OCI-LY1 (cell line): ENCODE measurements at regions not wholly inside any gene's neighbourhood (a gene's known extent, or its start where the extent isn't known, plus 50 kb on each side); places are given as distances from the start of the nearest gene placed in this dataset.

Experiments used
- H2AFZ ChIP-seq: fragments of 200-600 bp; sonication (generic), shearing (Covaris generic); 2 replicates; pipeline ENCODE4 v1.6.0; 2014; ENCODE audit warnings: antibody characterized with exemption, mild to moderate bottlenecking, low read length
- H3F3A ChIP-seq: fragments of 200-600 bp; sonication (generic), shearing (Covaris generic); 2 replicates; pipeline ENCODE4 v1.6.0; 2014; ENCODE audit warnings: mild to moderate bottlenecking, antibody characterized with exemption, low read length, moderate library complexity; ENCODE audit not compliant: insufficient read depth
- H3K27ac ChIP-seq: fragments of 200-600 bp; sonication (generic); 2 replicates; pipeline ENCODE4 v1.5.1; 2014; ENCODE audit warnings: low read length, mixed run types, mild to moderate bottlenecking, low read depth; ENCODE audit not compliant: poor library complexity, severe bottlenecking
- H3K27me3 ChIP-seq: fragments of 200-600 bp; sonication (generic); 2 replicates; pipeline ENCODE4 v1.6.0; 2014; ENCODE audit warnings: antibody characterized with exemption, mild to moderate bottlenecking, low read length, moderate library complexity; ENCODE audit not compliant: insufficient read depth
- H3K36me3 ChIP-seq: fragments of 200-600 bp; sonication (generic); 2 replicates; pipeline ENCODE4 v1.6.1; 2014; ENCODE audit warnings: mild to moderate bottlenecking, antibody characterized with exemption, low read length, moderate library complexity, mixed read lengths; ENCODE audit not compliant: insufficient read depth
- H3K4me1 ChIP-seq: fragments of 200-600 bp; sonication (generic); 2 replicates; pipeline ENCODE4 v1.5.1; 2014; ENCODE audit warnings: mild to moderate bottlenecking, low read length, moderate library complexity; ENCODE audit not compliant: insufficient read depth, severe bottlenecking
- H3K4me2 ChIP-seq: fragments of 200-600 bp; sonication (generic), shearing (Covaris generic); 2 replicates; pipeline ENCODE4 v1.6.1; 2014; ENCODE audit warnings: low read length
- H3K4me3 ChIP-seq: fragments of 200-600 bp; sonication (generic); 2 replicates; pipeline ENCODE4 v1.5.1; 2014; ENCODE audit warnings: low read length, low read depth, mild to moderate bottlenecking, mixed read lengths; ENCODE audit not compliant: poor library complexity, severe bottlenecking
- H3K79me2 ChIP-seq: fragments of 200-600 bp; shearing (Covaris generic); 2 replicates; pipeline ENCODE4 v1.6.1; 2016; ENCODE audit warnings: mixed run types, low read length, mixed read lengths; ENCODE audit not compliant: insufficient read depth
- H3K9ac ChIP-seq: fragments of 200-600 bp; sonication (generic), shearing (Covaris generic); 2 replicates; pipeline ENCODE4 v1.6.1; 2014; ENCODE audit warnings: mild to moderate bottlenecking, low read length, mixed read lengths
- H3K9me2 ChIP-seq: fragments of 200-600 bp; sonication (generic), shearing (Covaris generic); 2 replicates; pipeline ENCODE4 v1.6.1; 2014; ENCODE audit warnings: low read depth, mild to moderate bottlenecking, low read length, mixed read lengths
- H3K9me3 ChIP-seq: fragments of 200-600 bp; shearing (Covaris generic); 2 replicates; pipeline ENCODE4 v1.6.1; 2014; ENCODE audit warnings: low read length, mixed read lengths
- H4K20me1 ChIP-seq: fragments of 200-600 bp; sonication (generic), shearing (Covaris generic); 2 replicates; pipeline ENCODE4 v1.6.0; 2016; ENCODE audit warnings: mild to moderate bottlenecking, low read length; ENCODE audit not compliant: insufficient read depth
- EZH2 ChIP-seq: fragments of 200-600 bp; sonication (generic), shearing (Covaris generic); IDR thresholded peaks from 2 replicates; pipeline ENCODE4 v1.8.0; 2017; ENCODE audit warnings: borderline replicate concordance, mixed run types, mild to moderate bottlenecking, antibody characterized with exemption, low read length, moderate library complexity, mixed read lengths
- TF ChIP-seq, protein P1 (sequence below): fragments of 200-600 bp; sonication (generic), shearing (Covaris generic); IDR thresholded peaks from 2 replicates; pipeline ENCODE4 v1.5.1; 2017; ENCODE audit warnings: mild to moderate bottlenecking, antibody characterized with exemption, low read length, moderate library complexity, mixed read lengths

DNA sequence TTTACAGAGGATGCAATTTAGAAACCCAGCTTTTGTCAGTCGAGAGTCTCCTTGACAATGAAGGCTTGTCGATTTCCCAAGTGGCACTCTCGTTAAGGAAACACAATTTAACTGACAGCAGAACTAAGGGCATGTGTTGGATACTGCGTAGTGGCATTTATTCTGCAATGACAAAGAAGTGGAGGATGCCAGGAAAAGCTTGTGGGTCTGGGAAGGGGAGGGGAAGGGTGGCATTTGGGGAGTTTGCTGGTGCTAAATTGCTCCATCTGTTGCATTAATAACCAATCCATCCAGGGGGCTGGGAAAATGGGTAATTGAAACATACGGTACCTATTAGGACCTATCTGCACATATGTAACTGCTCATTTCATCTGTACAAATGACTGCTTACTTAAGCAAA, 190.6 kb downstream of the NSG2 start:
- TF ChIP-seq, protein P1, sequence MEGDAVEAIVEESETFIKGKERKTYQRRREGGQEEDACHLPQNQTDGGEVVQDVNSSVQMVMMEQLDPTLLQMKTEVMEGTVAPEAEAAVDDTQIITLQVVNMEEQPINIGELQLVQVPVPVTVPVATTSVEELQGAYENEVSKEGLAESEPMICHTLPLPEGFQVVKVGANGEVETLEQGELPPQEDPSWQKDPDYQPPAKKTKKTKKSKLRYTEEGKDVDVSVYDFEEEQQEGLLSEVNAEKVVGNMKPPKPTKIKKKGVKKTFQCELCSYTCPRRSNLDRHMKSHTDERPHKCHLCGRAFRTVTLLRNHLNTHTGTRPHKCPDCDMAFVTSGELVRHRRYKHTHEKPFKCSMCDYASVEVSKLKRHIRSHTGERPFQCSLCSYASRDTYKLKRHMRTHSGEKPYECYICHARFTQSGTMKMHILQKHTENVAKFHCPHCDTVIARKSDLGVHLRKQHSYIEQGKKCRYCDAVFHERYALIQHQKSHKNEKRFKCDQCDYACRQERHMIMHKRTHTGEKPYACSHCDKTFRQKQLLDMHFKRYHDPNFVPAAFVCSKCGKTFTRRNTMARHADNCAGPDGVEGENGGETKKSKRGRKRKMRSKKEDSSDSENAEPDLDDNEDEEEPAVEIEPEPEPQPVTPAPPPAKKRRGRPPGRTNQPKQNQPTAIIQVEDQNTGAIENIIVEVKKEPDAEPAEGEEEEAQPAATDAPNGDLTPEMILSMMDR = no peak
- TF ChIP-seq EZH2 = no peak
- no peaks in the 10 kb centered on the region for H3K79me2 ChIP-seq
- no peaks in the 10 kb centered on the region for H3K9me2 ChIP-seq
- no peak overlapping the region for H3K9ac ChIP-seq
- no peaks in the 10 kb centered on the region for H4K20me1 ChIP-seq
- H3K27ac ChIP-seq = no peak overlapping the region
- H3K4me3 ChIP-seq = no peak overlapping the region
- peaks cover 3% of the 10 kb centered on the region; the same call in 1 of the 2 replicates for H3K27me3 ChIP-seq
- no peaks in the 10 kb centered on the region for H3K36me3 ChIP-seq
- H3F3A ChIP-seq = no peaks in the 10 kb centered on the region
- H2AFZ ChIP-seq = no peak overlapping the region
- H3K4me2 ChIP-seq = no peak overlapping the region
- H3K9me3 ChIP-seq = no peaks in the 10 kb centered on the region
- H3K4me1 ChIP-seq = no peaks in the 10 kb centered on the region

GRCh38 chr5:174239718-174240117, 194.2 kb downstream of the NSG2 start:
- Histone ChIP-seq H4K20me1 (no peaks in the 10 kb centered on the region), H3K79me2 (no peaks in the 10 kb centered on the region), H2AFZ (no peak overlapping the region), H3K27ac (no peak overlapping the region), H3K9me2 (no peaks in the 10 kb centered on the region), H3K36me3 (no peaks in the 10 kb centered on the region), H3K27me3 (peaks cover 3% of the 10 kb centered on the region; the same call in 1 of the 2 replicates), H3F3A (no peaks in the 10 kb centered on the region), H3K4me2 (no peak overlapping the region), H3K4me3 (no peak overlapping the region), H3K4me1 (no peaks in the 10 kb centered on the region), H3K9me3 (no peaks in the 10 kb centered on the region), H3K9ac (no peak overlapping the region)
- no peak for TF ChIP-seq EZH2
- TF ChIP-seq, protein P1 = no peak

- H3K79me2 ChIP-seq = no peaks in the 10 kb centered on the region
- H3K27me3 ChIP-seq = no peaks in the 10 kb centered on the region
- H3K9me2 ChIP-seq = no peaks in the 10 kb centered on the region
- no peaks in the 10 kb centered on the region for H4K20me1 ChIP-seq
- H3F3A ChIP-seq = no peaks in the 10 kb centered on the region
- H3K4me3 ChIP-seq = no peak overlapping the region
- H2AFZ ChIP-seq = no peak overlapping the region
- H3K9ac ChIP-seq = no peak overlapping the region
- no peaks in the 10 kb centered on the region for H3K4me1 ChIP-seq
- H3K4me2 ChIP-seq = no peak overlapping the region
- no peaks in the 10 kb centered on the region for H3K9me3 ChIP-seq
- H3K27ac ChIP-seq = no peak overlapping the region
- no peaks in the 10 kb centered on the region for H3K36me3 ChIP-seq
- TF ChIP-seq, protein P1 = no peak
- TF ChIP-seq EZH2 = no peak
These were observed 197.1 kb downstream of the NSG2 start for GRCh38 chr5:174242573-174242972.
